WTC11 (cell line): ENCODE measurements at regions not wholly inside any gene's neighbourhood (a gene's known extent, or its start where the extent isn't known, plus 50 kb on each side); places are given as distances from the start of the nearest gene placed in this dataset.

Experiments
- ESRRA ChIP-seq: sonication (generic); formaldehyde crosslinking; IDR thresholded peaks from 2 replicates; pipeline ENCODE4 v1.8.1; 2022; ENCODE audit warnings: mild to moderate bottlenecking, missing genetic modification reagents, borderline replicate concordance
- GABPB1 ChIP-seq: sonication (generic); formaldehyde crosslinking; IDR thresholded peaks from 2 replicates; pipeline ENCODE4 v1.8.1; 2023; ENCODE audit warnings: mild to moderate bottlenecking, missing genetic modification reagents
- NFATC4 ChIP-seq: fragments of 250-450 bp; sonication (Bioruptor Pico); IDR thresholded peaks from 2 replicates; pipeline ENCODE4 v1.9.0; 2021; ENCODE audit warnings: mild to moderate bottlenecking
- ZNF423 ChIP-seq: fragments of 250-450 bp; sonication (Bioruptor Pico); IDR thresholded peaks from 2 replicates; pipeline ENCODE4 v2.1.2; 2022; ENCODE audit warnings: mild to moderate bottlenecking, moderate library complexity
- TF ChIP-seq, protein P1 (sequence below): fragments of 200-600 bp; IDR thresholded peaks from 2 replicates; pipeline ENCODE4 v1.8.0; 2022; ENCODE audit warnings: antibody characterized with exemption
- TF ChIP-seq, protein P2 (sequence below): sonication (generic); formaldehyde crosslinking; IDR thresholded peaks from 2 replicates; pipeline ENCODE4 v1.8.0; 2022; ENCODE audit warnings: missing genetic modification reagents
- TF ChIP-seq, protein P3 (sequence below): sonication (generic); formaldehyde crosslinking; IDR thresholded peaks from 2 replicates; pipeline ENCODE4 v1.8.0; 2023; ENCODE audit warnings: missing genetic modification reagents, mild to moderate bottlenecking, borderline replicate concordance
- TF ChIP-seq, protein P4 (sequence below): sonication (generic); formaldehyde crosslinking; IDR thresholded peaks from 2 replicates; pipeline ENCODE4 v1.8.1; 2023; ENCODE audit warnings: mild to moderate bottlenecking, moderate library complexity, missing genetic modification reagents

GRCh38 chr21:19565587-19565986 lies 1162.0 kb upstream of the TMPRSS15 start:
- TF ChIP-seq, protein P1, sequence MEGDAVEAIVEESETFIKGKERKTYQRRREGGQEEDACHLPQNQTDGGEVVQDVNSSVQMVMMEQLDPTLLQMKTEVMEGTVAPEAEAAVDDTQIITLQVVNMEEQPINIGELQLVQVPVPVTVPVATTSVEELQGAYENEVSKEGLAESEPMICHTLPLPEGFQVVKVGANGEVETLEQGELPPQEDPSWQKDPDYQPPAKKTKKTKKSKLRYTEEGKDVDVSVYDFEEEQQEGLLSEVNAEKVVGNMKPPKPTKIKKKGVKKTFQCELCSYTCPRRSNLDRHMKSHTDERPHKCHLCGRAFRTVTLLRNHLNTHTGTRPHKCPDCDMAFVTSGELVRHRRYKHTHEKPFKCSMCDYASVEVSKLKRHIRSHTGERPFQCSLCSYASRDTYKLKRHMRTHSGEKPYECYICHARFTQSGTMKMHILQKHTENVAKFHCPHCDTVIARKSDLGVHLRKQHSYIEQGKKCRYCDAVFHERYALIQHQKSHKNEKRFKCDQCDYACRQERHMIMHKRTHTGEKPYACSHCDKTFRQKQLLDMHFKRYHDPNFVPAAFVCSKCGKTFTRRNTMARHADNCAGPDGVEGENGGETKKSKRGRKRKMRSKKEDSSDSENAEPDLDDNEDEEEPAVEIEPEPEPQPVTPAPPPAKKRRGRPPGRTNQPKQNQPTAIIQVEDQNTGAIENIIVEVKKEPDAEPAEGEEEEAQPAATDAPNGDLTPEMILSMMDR: no peak
- TF ChIP-seq NFATC4 (CRISPR knock-in tag) (no peak), ESRRA (no peak), ZNF423 (CRISPR knock-in tag) (no peak), GABPB1 (CRISPR knock-in tag) (no peak)
- TF ChIP-seq, protein P2, sequence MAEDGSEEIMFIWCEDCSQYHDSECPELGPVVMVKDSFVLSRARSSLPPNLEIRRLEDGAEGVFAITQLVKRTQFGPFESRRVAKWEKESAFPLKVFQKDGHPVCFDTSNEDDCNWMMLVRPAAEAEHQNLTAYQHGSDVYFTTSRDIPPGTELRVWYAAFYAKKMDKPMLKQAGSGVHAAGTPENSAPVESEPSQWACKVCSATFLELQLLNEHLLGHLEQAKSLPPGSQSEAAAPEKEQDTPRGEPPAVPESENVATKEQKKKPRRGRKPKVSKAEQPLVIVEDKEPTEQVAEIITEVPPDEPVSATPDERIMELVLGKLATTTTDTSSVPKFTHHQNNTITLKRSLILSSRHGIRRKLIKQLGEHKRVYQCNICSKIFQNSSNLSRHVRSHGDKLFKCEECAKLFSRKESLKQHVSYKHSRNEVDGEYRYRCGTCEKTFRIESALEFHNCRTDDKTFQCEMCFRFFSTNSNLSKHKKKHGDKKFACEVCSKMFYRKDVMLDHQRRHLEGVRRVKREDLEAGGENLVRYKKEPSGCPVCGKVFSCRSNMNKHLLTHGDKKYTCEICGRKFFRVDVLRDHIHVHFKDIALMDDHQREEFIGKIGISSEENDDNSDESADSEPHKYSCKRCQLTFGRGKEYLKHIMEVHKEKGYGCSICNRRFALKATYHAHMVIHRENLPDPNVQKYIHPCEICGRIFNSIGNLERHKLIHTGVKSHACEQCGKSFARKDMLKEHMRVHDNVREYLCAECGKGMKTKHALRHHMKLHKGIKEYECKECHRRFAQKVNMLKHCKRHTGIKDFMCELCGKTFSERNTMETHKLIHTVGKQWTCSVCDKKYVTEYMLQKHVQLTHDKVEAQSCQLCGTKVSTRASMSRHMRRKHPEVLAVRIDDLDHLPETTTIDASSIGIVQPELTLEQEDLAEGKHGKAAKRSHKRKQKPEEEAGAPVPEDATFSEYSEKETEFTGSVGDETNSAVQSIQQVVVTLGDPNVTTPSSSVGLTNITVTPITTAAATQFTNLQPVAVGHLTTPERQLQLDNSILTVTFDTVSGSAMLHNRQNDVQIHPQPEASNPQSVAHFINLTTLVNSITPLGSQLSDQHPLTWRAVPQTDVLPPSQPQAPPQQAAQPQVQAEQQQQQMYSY: no peak
- TF ChIP-seq, protein P3, sequence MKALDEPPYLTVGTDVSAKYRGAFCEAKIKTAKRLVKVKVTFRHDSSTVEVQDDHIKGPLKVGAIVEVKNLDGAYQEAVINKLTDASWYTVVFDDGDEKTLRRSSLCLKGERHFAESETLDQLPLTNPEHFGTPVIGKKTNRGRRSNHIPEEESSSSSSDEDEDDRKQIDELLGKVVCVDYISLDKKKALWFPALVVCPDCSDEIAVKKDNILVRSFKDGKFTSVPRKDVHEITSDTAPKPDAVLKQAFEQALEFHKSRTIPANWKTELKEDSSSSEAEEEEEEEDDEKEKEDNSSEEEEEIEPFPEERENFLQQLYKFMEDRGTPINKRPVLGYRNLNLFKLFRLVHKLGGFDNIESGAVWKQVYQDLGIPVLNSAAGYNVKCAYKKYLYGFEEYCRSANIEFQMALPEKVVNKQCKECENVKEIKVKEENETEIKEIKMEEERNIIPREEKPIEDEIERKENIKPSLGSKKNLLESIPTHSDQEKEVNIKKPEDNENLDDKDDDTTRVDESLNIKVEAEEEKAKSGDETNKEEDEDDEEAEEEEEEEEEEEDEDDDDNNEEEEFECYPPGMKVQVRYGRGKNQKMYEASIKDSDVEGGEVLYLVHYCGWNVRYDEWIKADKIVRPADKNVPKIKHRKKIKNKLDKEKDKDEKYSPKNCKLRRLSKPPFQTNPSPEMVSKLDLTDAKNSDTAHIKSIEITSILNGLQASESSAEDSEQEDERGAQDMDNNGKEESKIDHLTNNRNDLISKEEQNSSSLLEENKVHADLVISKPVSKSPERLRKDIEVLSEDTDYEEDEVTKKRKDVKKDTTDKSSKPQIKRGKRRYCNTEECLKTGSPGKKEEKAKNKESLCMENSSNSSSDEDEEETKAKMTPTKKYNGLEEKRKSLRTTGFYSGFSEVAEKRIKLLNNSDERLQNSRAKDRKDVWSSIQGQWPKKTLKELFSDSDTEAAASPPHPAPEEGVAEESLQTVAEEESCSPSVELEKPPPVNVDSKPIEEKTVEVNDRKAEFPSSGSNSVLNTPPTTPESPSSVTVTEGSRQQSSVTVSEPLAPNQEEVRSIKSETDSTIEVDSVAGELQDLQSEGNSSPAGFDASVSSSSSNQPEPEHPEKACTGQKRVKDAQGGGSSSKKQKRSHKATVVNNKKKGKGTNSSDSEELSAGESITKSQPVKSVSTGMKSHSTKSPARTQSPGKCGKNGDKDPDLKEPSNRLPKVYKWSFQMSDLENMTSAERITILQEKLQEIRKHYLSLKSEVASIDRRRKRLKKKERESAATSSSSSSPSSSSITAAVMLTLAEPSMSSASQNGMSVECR (CRISPR knock-in tag): no peak
- TF ChIP-seq, protein P4, sequence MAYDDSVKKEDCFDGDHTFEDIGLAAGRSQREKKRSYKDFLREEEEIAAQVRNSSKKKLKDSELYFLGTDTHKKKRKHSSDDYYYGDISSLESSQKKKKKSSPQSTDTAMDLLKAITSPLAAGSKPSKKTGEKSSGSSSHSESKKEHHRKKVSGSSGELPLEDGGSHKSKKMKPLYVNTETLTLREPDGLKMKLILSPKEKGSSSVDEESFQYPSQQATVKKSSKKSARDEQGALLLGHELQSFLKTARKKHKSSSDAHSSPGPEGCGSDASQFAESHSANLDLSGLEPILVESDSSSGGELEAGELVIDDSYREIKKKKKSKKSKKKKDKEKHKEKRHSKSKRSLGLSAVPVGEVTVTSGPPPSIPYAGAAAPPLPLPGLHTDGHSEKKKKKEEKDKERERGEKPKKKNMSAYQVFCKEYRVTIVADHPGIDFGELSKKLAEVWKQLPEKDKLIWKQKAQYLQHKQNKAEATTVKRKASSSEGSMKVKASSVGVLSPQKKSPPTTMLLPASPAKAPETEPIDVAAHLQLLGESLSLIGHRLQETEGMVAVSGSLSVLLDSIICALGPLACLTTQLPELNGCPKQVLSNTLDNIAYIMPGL (CRISPR knock-in tag): no peak
